Fibroblast of lung (primary cell): ENCODE measurements at regions not wholly inside any gene's neighbourhood (a gene's known extent, or its start where the extent isn't known, plus 50 kb on each side); places are given as distances from the start of the nearest gene placed in this dataset.

Experiments
- DNase-seq, 2 donors: peaks; one replicate each; pipeline versions ENCODE4 v3.0.0 to v3.0.0-alpha.2; 2010; ENCODE audit warnings: low read depth in 2 of 2
- H2AFZ ChIP-seq: 2 replicates; pipeline ENCODE4 v1.5.1; 2012; ENCODE audit warnings: low read length, control low read depth, inconsistent platforms
- H3K27ac ChIP-seq: 2 replicates; pipeline ENCODE4 v1.5.1; 2011; ENCODE audit warnings: low read length, control low read depth; ENCODE audit not compliant: insufficient read depth
- H3K27me3 ChIP-seq: 2 replicates; pipeline ENCODE4 v1.5.1; 2011; ENCODE audit warnings: mild to moderate bottlenecking, low read length; ENCODE audit not compliant: control insufficient read depth, insufficient read depth
- H3K36me3 ChIP-seq: 2 replicates; pipeline ENCODE4 v1.5.1; 2011; ENCODE audit warnings: low read length; ENCODE audit not compliant: control insufficient read depth, insufficient read depth
- H3K4me1 ChIP-seq: 2 replicates; pipeline ENCODE4 v1.5.1; 2011; ENCODE audit warnings: low read length; ENCODE audit not compliant: control insufficient read depth, insufficient read depth; ENCODE audit errors: extremely low read depth
- H3K4me2 ChIP-seq: 2 replicates; pipeline ENCODE4 v1.5.1; 2011; ENCODE audit warnings: low read length, control low read depth; ENCODE audit not compliant: insufficient read depth; ENCODE audit errors: extremely low read depth
- H3K4me3 ChIP-seq, 4 experiments: fragments of 200-600 bp in 1 of 4; sonication (generic) in 1 of 4; replicated peaks in 1 of 4; 2 replicates each; pipeline ENCODE4 v1.5.1; 2011 to 2016; ENCODE audit warnings: low read length in 4 of 4, low read depth in 3 of 4, mild to moderate bottlenecking in 3 of 4, control low read depth in 2 of 4, inconsistent platforms in 1 of 4, mixed read lengths in 1 of 4; ENCODE audit not compliant: insufficient read depth in 1 of 4; ENCODE audit errors: control extremely low read depth in 1 of 4
- H3K79me2 ChIP-seq: 2 replicates; pipeline ENCODE4 v1.5.1; 2012; ENCODE audit warnings: mild to moderate bottlenecking, low read length, inconsistent platforms; ENCODE audit not compliant: control insufficient read depth, insufficient read depth
- H3K9ac ChIP-seq: 2 replicates; pipeline ENCODE4 v1.5.1; 2011; ENCODE audit warnings: mild to moderate bottlenecking, low read length, control low read depth; ENCODE audit not compliant: insufficient read depth
- H3K9me3 ChIP-seq: 2 replicates; pipeline ENCODE4 v1.5.1; 2012; ENCODE audit warnings: low read depth, low read length; ENCODE audit not compliant: control insufficient read depth, insufficient read depth
- H4K20me1 ChIP-seq: 2 replicates; pipeline ENCODE4 v1.5.1; 2011; ENCODE audit warnings: low read length; ENCODE audit not compliant: control insufficient read depth, insufficient read depth; ENCODE audit errors: extremely low read depth
- CTCF ChIP-seq, 2 donors: IDR thresholded peaks in 1 of 2; conservative IDR thresholded peaks in 1 of 2; 1 replicate in 1 of 2; 2 replicates in 1 of 2; pipeline ENCODE4 v1.5.1; 2011 to 2012; ENCODE audit warnings: low read length in 2 of 2, control low read depth in 1 of 2, inconsistent platforms in 1 of 2, low read depth in 1 of 2, mild to moderate bottlenecking in 1 of 2
- EZH2 ChIP-seq: IDR thresholded peaks from 2 replicates; pipeline ENCODE4 v1.5.1; 2012; ENCODE audit warnings: low read length, control low read depth, mild to moderate bottlenecking; ENCODE audit errors: missing control alignments

GRCh38 chr18:38464024-38464423 is 898.4 kb upstream of the CELF4 start:
- H3K4me1 ChIP-seq: no peaks in the 10 kb centered on the region
- no peak overlapping the region for H3K4me3 ChIP-seq
- H3K36me3 ChIP-seq: no peaks in the 10 kb centered on the region
- no peaks in the 10 kb centered on the region for H4K20me1 ChIP-seq
- H3K9ac ChIP-seq: no peak overlapping the region
- H3K79me2 ChIP-seq: no peaks in the 10 kb centered on the region
- no peak for DNase-seq
- no peak overlapping the region for H3K27ac ChIP-seq
- no peaks in the 10 kb centered on the region for H3K9me3 ChIP-seq
- no peak overlapping the region for H3K4me2 ChIP-seq
- TF ChIP-seq CTCF (conservative IDR thresholded peaks at IDR 0.05 in 1 of 2, IDR thresholded peaks at IDR 0.05 in 1 of 2; ENCODE audit: low read depth in 1 of 2, low read length in 2 of 2) (no peak), EZH2 (no peak)
- H2AFZ ChIP-seq: no peak overlapping the region
- H3K27me3 ChIP-seq: no peaks in the 10 kb centered on the region

GRCh38 chr18:38460657-38461056 is 895.1 kb upstream of the CELF4 start:
- no peak for TF ChIP-seq CTCF (conservative IDR thresholded peaks at IDR 0.05 in 1 of 2, IDR thresholded peaks at IDR 0.05 in 1 of 2; ENCODE audit: low read depth in 1 of 2, low read length in 2 of 2)
- no peak for TF ChIP-seq EZH2
- DNase-seq: no peak
- Histone ChIP-seq H2AFZ (no peak overlapping the region), H4K20me1 (no peaks in the 10 kb centered on the region), H3K27me3 (no peaks in the 10 kb centered on the region), H3K4me1 (no peaks in the 10 kb centered on the region), H3K27ac (no peak overlapping the region), H3K4me2 (no peak overlapping the region), H3K36me3 (no peaks in the 10 kb centered on the region), H3K9me3 (no peaks in the 10 kb centered on the region), H3K79me2 (no peaks in the 10 kb centered on the region), H3K4me3 (no peak overlapping the region), H3K9ac (no peak overlapping the region)

GRCh38 chr18:38459131-38459994 is 893.8 kb upstream of the CELF4 start:
- no peak overlapping the region for H3K27ac ChIP-seq
- no peak for DNase-seq
- no peaks in the 10 kb centered on the region for H3K27me3 ChIP-seq
- no peaks in the 10 kb centered on the region for H3K9me3 ChIP-seq
- no peaks in the 10 kb centered on the region for H4K20me1 ChIP-seq
- H3K4me1 ChIP-seq: no peaks in the 10 kb centered on the region
- TF ChIP-seq EZH2 (no peak), CTCF (conservative IDR thresholded peaks at IDR 0.05 in 1 of 2, IDR thresholded peaks at IDR 0.05 in 1 of 2; ENCODE audit: low read depth in 1 of 2, low read length in 2 of 2) (no peak)
- no peak overlapping the region for H3K9ac ChIP-seq
- no peak overlapping the region for H3K4me2 ChIP-seq
- no peak overlapping the region for H3K4me3 ChIP-seq
- H3K79me2 ChIP-seq: no peaks in the 10 kb centered on the region
- no peak overlapping the region for H2AFZ ChIP-seq
- no peaks in the 10 kb centered on the region for H3K36me3 ChIP-seq
